DMS 273 (cell line): ENCODE measurements at regions not wholly inside any gene's neighbourhood (a gene's known extent, or its start where the extent isn't known, plus 50 kb on each side); places are given as distances from the start of the nearest gene placed in this dataset.

Source experiments
- DNase-seq: peaks from one replicate; lab custom pipeline; 2025; ENCODE audit not compliant: unreplicated experiment; lab: John Stamatoyannopoulos, UW

DNA sequence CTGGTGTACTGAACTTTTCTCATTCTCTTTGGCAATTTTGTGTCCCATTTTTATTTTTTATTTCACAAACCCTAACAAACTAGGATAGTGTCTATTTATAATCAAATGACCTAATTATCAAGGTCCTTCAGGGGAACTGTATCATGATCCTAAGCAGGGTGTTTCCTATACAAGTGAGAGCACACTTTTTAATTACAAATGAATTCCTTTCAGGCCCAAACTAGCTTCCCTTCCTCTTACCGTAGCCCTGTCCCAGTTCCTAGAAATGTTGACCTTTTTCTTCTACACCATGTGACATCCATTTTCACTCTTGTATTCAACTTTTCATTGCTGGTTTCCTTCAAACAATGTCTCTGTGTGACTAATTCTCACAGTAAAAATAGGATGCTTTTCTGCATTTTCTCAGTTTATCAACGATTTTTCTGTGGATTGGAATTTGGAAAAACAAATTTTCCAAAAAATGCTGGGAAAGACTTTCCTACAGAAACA is 411.4 kb downstream of the CCDC91 start:
- no peak for DNase-seq

DNA sequence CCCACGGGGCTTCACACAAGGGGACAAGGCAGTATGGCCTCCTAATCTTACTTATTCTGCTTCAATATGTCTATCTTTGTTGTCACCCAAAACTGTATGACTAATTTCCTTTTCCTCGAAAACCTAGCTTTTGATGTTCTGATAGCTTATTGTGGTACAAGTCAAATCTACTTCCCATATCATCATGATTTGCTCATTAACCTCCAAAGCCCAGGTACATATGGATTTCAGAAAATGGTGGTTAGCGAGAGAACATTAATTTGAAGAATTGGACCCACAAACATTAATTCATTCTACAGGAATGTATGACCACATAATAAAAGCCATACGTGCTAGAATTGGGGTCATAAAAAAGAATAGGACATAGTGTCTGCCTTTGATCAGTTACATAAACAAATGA is 412.5 kb downstream of the CCDC91 start:
- no peak for DNase-seq

DNA sequence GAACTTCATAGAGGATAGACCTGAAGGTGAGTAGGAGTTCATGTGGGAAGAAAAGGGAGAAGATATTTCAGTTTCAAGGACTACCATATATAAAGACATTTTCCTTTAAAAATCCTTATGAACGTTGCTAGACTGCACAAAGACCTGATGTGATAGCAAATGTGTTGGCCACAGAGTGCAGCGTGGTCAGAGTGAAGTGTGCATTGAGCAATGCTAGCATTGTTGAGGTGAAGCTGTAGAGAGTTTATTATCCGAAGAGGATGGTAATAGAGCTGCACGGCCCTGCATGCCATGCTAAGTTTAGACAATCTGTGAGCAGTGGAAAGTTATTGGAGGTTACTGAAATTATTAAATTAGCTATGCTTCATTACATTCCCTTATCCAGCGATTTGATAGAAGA is 413.0 kb downstream of the CCDC91 start:
- DNase-seq = no peak

DNA sequence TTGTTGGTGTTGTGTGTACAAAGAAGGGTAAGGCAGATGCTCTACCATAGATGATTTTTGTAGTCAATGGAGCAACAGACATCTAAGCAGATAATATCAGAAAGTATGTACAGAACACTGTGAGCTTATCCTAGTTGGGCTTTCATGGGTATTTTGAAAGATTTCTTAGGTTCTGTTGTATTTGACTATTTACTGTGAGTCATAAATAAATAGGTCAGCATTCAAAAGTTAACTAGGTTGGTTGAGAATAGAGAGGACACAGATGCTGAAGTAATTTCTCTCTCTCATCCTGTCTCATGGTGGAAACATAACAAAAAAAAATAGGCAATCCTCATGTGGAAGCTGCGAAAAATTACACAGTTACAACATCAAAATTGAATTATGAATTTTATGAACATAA is 413.5 kb downstream of the CCDC91 start:
- no peak for DNase-seq

DNA sequence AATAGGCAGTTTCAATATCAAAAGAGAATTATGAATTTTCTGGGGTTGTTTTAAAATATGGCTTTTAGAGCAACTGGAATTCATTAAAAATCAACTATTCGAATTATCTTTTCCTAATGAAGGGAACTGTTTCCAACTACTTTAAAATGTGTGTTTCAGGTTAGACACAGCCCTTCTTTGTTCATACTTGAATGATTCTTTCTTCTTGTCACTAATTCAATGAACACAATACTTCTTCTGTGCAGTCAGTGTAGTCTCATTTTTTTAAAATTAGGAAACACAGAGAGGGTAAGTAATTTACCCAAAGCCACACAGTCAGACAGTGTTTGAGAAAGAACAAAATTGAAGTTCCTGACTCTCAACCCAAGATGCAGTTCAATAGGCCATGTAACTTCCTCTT is 414.0 kb downstream of the CCDC91 start:
- no peak for DNase-seq

DNA sequence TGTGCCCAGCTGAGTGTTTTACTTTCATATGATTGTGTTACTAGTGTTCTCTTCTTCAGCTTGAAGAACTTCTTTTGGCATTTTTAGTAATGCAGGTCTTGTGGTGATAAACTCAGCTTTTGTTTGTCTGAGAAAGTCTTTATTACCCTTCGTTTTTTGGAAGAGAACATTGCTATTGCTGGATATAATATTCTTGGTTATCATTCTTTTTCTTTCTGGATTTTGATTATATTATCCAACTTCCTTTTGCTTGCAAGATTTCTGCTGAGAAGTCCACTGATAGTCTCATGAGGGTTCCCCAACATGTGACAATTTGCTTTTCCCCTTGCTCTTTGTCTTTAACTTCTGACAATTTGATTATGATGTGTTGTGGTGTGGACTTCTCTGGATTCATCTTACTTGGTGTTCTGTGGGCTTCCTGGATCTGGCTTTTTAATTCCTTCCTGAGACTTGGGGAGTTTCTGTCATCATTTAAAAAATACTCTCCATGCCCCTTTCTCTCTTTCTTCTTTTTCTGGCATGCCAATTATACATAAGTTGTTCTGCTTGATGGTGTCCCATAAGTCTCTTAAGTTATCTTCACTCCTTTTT is 416.8 kb downstream of the CCDC91 start:
- no peak for DNase-seq

DNA sequence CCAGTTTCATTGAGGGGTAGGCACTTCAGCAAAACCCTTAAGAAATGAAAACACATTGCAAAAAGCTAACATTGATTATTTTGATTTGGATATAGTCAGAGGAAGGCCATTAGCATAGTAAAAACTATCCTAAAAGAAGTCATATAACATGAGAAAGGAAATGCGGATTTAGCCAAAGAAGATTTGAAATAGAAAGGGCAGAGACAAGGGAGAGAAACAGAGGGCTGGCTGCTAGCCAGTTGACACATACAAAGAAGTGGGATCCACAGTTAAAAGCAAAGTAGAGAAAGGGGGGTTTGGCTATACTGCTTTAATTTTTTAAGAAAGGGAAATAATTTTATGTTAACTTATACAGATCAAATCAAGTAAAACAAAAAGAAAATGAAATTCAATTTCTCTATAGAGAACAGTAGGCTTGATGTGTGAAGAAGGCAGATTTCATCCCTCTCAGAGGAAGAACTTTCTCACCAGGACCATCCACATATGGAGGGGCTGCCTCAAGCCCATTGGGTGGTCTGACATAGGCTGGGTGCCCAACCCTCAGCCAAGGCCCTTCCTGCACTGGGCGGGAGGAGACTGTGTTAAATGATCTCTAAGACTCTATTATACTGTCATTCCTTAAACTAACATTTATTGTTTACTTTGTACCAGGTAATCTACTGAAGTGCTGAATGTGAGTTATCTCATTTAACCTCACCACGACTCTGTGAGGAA is 420.3 kb downstream of the CCDC91 start:
- no peak for DNase-seq

DNA sequence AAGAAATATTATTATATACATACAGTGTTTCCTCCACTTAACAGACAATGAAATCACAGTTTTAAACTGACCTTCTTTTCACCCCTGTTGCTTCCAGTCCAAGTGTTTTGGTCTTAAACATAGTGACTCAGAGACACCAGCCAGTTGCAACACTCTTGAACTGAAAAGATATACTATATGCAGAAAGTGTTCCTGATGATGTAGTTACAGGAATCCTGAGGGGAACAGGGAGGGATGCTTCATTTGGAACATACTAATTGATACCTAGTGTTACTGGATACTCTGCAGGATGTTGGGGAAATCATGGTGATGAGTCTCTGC is 420.8 kb downstream of the CCDC91 start:
- DNase-seq = no peak

DNA sequence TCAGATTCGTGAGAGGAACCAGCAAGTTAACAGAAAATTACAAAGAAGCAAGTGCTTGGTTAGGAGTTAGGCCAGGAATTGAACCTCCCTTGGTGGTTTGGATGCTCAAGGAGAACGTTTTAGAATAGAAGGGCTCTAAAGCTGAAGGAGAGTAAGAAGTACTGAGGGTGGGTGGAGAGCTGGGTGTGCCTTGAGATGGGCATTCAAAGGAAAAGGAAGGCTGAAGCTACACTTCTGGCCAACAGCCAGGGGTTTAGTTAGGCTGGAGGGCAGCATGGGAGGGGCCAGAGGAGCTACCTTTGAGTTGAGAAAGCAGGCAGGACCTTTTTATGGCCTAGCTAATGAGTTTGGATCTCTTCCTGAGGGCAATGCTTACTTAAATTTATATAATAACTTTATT is 421.2 kb downstream of the CCDC91 start:
- peak; percentile 0 for DNase-seq

DNA sequence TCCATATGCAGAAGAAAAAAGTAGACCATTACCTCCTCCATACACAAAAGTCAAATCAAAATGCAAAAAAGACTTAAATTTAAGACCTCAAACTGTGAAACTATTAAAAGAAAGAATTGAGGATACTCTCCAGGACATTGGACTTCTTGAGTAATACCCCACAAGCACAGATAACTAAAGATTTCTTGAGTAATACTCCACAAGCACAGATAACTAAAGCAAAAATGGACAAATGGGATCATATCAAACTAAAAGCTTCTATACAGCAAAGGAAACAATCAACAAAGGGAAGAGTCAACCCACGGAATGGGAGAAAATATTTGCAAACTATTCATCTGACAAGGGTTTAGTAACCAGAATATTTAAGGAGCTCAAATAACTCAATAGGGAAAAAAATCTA is 427.9 kb downstream of the CCDC91 start:
- DNase-seq = no peak

DNA sequence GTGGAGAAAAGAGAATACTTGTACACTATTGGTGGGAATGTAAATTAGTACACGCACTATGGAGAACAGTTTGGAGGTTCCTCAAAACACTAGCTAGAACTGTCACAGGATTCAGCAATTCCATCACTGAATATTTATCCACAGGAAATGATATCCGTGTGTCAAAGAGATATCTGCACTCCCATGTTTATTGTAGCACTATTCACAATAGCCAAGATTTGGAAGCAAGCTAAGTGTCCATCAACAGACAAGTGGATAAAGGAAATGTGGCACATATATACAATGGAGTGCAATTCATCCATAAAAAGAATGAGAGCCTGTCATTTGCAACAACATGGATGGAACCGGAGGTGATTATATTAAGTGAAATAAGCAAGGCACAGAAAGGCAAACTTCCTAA is 428.5 kb downstream of the CCDC91 start:
- DNase-seq = no peak

DNA sequence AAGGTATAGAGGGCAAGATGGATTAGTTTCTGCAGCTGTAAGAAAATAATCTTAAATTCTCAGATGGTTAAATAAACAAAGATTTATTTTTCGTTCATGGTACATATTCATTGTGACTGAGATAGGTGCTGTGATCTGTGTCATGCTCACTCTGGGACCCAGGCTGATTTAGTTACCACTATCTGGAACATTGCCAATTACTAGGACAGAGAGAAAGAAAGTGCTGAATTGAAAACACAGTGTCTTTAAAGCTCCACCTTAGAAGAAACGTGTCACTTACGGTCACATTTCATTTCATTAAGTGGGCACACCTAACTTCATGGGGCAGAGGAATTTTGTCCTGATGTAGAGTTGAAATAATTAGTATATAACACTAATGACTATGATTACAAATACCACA is 430.0 kb downstream of the CCDC91 start:
- no peak for DNase-seq

DNA sequence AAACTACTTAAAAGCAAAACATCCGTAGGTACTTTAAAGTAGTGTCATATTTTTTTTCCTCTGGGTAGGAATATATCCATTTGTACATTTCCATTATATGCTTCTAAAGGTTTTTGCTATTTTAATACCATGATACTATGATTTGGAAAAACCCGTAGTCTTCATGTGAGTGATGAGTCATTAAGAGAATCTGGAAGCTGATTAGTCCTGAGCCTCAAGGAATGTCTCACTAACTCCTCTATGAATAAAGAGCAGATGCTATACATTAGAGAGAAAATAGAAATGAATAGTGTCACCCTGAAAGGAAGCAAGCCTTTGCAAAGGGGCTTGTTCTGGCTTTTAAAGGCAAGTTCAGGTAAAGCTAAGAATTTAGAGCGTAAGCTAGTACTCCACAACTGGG is 432.1 kb downstream of the CCDC91 start:
- DNase-seq = no peak

DNA sequence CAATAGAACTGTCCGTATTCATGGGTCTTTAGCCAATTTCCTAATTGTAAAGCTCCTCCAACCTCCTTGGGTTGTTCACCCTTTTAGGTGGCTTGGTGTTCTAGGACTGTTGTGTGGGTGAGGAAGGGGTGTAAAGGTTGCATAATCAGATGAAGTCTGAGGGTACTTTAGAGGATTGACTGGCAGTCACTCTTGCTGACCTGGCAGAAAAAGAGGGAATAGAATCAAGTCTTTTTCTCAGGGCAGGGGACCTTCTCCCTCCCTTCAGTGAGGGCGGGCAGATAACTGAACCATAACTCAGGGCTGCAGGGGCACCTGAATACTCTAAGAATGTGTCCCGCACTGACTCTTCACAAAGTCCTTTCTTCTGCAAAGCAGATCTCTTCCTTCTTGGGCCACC is 436.2 kb downstream of the CCDC91 start:
- DNase-seq = no peak

DNA sequence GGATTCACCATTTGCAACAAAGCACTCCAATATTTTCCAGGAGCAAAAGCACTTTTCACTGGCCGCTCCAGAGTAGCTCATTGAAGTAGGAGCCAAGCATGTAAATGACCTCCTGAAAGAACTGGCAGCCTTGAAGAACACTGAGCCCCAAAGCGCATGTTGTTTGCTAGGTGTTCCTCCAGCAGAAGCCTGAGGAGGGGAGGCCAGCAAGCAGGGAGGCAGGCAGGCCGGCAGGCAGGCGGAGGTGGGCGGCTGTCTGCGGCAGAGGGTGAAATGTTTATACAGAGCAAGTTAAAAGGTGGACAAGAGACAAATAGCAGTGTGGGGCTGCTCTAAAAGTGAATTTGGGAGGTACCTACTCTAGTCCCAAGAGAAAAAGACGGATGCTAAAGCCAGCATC is 439.4 kb downstream of the CCDC91 start:
- no peak for DNase-seq

DNA sequence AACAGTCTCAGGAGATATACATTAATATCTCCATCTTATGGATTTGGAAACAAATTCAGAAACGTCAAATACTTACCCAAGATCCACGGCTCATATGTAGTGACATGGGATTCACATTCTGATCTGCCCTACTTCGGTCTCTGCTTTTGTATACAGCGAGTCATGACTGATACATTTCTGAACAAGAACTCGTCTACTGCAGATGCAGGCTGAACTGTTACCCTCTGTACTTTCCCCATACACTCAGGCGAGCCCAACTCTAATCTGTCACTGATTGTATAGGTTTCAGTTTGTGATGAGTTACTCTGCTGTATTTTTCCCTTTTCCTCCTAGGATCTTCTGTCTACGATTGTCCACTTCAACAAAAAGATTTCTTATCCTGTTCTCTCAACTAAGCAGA is 441.6 kb downstream of the CCDC91 start:
- DNase-seq = no peak

DNA sequence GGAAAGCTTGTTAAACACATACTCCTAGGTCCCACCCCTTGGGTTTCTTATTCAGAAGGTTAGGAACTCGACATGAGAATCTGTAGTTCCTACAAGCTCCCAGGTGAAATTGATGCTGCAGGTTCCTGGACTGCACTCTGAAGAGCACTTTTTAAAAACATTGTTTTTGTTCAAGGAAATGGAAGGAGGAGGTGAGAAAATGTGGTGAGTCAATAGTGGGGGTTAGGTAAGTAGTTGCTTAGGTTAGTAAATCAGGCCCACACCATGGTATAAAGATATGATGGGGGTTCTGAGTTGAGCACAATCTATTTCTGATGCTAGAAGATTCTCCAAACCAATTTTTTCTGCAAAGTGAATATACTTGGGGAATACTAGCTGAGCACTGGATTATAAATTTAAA is 450.3 kb downstream of the CCDC91 start:
- DNase-seq = no peak

DNA sequence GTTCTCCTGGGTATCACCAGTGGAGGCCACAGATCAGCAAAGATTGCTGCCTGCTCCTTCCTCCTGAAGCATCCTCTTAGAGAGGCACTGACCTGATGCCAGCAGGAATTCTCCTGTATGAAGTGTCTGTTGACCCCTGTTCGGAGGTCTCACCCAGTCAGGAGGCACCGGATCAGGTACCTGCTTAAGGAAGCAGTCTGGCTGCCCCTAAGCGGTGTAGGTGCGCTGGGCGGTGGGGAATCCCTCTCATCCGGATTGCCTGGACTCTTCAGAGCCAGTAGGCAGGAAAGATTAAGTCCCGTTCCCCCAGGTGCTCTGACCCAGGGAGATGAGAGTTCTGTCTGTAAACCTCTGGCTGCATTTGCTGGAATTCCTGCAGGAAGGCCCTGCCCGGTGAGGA is 455.2 kb downstream of the CCDC91 start:
- DNase-seq = no peak

DNA sequence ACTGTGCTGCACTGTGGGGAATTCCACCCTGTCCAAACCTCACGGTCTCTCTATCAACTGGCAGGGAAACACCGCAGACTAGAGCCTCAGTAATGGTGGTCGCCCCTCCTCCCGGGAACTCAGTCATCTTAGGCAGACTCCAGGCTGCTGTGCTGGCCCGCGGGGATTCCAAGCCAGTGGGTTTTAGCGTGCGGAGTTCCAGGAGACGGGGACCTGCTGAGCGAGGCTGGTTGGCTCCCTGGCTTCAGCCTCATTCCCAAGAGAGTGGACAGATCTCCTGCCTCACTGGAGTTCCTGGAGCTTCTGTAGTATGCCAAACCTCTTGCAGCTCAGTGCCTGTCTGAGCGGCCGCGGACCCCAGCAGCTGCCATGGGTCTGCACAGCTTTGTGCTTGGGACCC is 455.6 kb downstream of the CCDC91 start:
- no peak for DNase-seq

DNA sequence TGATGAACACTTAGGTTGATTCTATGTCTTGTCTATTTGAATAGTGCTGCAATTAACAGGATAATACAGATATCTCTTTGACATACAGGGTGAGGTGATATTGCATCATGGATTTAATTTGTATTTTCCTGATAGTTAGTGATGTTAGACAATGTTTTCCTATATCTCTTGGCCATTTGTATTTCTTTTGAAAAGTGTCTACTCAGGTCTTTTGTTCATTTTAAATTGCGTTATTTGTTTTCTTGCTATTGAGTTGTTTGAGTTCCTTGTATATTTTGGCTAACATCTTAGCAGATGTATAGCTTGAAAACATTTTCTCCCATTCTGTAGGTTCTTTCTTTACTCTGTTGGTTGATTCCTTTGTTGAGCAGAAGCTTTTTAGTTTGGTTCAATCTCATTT is 460.6 kb downstream of the CCDC91 start:
- no peak for DNase-seq

DNA sequence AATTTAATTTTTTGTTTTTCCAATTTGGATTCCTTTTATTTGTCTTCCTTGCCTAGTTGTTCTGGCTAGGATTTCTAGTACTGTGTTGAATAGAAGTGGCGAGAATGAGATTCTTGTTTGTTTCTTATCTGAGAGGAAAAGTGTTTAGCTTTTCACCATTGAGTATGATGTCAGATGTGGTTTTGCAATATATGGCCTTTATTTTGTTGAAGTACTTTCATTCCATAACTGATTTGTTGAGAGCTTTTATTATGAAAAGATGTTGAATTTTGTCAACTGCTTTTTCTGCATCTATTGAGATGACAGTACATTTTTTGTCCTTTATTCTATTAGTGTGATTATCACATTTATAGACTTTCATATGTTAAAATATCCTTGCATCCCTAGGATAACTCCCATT is 462.0 kb downstream of the CCDC91 start:
- no peak for DNase-seq

DNA sequence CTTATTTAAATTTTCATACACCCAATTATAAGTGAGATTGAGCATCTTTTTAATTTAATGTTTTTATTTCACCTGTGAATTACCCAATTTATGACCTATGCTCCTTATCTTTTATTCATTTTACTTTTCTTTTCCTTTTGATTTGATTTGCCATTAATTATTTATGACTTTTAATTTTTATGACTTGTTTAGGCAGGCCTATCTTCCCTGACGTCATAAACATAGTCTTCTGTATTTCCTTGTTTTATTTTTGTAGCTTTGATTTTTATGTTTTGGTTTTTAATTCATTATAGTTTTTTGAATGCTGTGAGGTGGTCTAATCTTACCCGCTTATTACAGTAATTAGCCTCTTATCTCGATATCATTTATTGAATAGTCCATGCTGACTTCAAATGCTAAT is 467.1 kb upstream of the FAR2 start:
- DNase-seq = no peak

DNA sequence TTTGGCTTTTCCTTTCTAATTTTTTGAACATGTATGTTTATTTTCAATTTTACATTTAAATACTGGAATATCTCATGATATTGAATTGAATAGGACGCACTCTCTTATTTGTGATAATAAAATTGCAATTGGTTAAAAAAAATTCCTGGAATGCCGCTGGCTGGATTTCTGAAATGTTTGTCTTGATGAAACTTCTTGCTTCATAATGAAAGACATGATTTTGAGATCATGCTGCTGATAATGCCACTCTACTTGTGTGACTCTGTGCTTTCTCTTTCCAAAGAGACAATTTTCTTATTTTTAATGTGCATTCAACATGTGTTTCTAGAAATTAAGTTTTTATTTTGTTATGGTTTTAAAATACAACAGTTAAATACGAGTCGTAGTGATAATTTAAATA is 465.7 kb upstream of the FAR2 start:
- no peak for DNase-seq
